ENCODE measurements at regions not wholly inside any gene's neighbourhood (a gene's known extent, or its start where the extent isn't known, plus 50 kb on each side); places are given as distances from the start of the nearest gene placed in this dataset.

DNA sequence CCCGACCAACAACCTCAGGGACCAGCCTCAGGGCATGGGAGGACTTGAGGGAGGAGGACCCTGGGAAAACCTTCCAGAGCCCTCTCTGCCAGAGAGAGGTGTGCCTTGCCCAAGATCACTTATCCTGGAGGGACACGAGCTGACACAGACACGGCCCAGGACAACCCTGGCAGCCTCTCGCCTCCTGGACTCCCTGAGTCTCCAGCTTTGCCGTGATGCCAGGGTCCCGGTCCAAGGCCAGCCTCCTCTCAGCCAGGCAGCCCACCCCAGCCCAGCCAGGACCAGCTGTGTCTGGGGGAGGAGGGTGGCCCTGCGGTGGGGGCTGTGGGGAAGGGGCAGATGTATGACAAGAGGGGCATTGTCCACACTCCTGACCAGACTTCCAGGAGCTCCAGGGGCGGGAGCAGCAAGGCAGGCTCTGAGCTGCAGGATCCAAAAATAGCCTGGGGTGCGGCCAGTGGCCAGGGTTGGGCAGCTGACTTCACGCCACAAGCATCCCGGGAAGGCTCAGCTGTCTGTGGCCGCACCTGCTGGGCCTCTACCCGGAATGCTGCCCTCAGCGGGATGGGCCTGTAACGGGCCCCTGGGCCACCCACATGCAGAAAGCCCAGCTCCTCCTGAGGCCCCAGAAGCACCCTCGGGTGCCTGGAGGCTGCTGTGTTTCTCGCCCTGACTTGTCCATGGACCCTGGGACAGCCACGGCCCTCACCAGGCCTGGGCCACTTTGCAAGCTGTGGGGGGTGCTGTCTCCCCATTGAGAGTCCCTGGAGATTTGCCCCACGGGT, 65.5 kb upstream of the GPC1 start:
- H3K27ac ChIP-seq = no peak overlapping the region
- TF ChIP-seq, protein P1, sequence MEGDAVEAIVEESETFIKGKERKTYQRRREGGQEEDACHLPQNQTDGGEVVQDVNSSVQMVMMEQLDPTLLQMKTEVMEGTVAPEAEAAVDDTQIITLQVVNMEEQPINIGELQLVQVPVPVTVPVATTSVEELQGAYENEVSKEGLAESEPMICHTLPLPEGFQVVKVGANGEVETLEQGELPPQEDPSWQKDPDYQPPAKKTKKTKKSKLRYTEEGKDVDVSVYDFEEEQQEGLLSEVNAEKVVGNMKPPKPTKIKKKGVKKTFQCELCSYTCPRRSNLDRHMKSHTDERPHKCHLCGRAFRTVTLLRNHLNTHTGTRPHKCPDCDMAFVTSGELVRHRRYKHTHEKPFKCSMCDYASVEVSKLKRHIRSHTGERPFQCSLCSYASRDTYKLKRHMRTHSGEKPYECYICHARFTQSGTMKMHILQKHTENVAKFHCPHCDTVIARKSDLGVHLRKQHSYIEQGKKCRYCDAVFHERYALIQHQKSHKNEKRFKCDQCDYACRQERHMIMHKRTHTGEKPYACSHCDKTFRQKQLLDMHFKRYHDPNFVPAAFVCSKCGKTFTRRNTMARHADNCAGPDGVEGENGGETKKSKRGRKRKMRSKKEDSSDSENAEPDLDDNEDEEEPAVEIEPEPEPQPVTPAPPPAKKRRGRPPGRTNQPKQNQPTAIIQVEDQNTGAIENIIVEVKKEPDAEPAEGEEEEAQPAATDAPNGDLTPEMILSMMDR (IDR thresholded peaks at IDR 0.05) = no peak
- no peak for TF ChIP-seq ZFX (IDR thresholded peaks at IDR 0.05; ENCODE audit: borderline replicate concordance)

DNA sequence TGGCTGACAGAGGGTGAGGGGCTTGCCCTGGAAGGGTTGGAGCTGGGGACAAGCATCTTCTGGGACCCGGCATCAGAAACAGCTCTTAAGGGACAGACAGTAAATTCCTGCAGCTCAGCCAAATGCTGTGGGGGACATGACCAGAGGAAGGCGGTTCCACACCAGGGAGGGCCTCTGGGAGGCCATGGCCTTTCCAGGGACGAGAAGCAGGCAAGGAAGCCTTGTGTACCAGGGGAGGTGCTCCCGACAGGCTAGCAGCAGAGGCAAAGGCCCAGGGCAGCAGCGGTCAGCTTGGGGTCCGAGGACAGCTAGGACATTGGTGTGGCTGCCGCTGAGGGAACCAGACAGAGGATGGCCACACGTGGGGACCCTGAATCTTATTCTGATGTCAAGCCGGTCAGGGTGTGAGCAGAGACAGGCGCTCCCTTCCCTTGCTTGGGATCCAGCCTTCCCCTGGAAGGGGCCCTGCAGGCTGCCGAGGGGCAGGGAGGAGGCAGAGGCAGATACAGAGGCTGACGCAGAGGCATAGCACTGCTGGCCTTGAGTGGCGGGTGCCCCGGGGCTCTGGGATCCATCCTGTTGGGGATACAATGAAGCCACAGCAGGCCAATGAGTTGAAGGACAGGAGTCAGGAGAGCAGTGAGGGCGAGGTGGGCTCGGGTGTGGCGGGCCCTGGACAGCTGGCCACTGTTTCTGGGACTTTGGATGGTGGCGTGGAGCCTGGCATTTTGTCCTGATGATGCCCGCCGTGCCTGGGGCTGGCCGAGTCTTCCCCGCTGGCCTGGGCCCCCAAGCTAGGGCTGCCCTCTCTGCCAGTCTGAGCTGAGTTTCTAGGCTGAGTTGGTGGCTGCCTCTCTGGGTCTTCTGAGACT, 64.1 kb upstream of the GPC1 start:
- H3K27ac ChIP-seq = no peak overlapping the region
- TF ChIP-seq, protein P1 (IDR thresholded peaks at IDR 0.05) = no peak
- TF ChIP-seq ZFX (IDR thresholded peaks at IDR 0.05; ENCODE audit: borderline replicate concordance) = no peak

DNA sequence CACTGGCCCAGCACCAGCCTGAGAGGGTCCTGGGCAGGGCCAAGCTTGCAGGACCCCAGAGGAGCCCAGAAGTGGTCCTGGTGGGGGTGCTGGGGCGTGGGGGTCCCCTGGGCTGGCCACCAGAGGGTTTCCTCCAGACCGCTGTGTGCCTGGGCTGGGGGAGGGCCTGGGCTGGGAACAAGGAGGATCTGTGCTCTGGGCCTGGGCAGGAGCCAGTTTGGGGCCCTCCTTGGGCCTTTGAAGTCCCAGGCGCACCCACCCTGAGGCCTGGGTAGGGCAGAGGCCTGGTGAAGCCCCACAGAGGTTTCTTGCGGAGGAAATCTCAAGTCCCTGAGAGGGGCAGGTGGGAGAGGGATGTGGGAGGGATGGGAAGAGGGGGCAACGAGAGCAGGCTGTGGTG, 63.4 kb upstream of the GPC1 start:
- no peak for TF ChIP-seq ZFX (IDR thresholded peaks at IDR 0.05; ENCODE audit: borderline replicate concordance)
- TF ChIP-seq, protein P1 (IDR thresholded peaks at IDR 0.05) = no peak
- no peak overlapping the region for H3K27ac ChIP-seq

DNA sequence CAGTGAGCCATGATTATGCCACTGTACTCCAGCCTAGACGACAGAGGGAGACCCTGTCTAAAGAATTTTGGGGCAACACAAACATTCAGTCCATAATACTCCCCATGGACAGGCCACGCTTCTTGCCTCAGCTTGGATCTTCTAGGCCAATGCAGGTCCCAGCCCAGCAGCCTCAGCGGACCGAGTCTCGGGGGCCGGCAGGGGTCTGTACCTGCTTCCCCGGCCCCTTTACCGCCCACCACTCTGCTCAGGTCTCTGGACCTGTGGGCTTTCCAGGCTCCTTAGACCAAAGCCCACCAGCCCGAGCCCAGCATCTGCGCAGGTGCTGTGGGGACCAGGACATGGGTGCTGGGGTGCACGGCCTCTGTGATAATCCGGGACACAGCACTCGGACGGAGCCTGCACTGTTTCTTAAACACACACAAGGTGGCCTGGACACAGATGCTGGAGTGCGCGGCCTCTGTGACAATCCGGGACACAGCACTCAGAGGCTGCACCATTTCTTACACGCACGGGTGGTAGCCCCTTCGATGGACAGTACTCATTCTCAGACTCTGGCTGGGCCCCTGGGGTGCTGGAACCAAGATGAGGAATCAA, 62.1 kb upstream of the GPC1 start:
- H3K27ac ChIP-seq = no peak overlapping the region
- TF ChIP-seq, protein P1 (IDR thresholded peaks at IDR 0.05) = no peak
- TF ChIP-seq ZFX (IDR thresholded peaks at IDR 0.05; ENCODE audit: borderline replicate concordance) = no peak

DNA sequence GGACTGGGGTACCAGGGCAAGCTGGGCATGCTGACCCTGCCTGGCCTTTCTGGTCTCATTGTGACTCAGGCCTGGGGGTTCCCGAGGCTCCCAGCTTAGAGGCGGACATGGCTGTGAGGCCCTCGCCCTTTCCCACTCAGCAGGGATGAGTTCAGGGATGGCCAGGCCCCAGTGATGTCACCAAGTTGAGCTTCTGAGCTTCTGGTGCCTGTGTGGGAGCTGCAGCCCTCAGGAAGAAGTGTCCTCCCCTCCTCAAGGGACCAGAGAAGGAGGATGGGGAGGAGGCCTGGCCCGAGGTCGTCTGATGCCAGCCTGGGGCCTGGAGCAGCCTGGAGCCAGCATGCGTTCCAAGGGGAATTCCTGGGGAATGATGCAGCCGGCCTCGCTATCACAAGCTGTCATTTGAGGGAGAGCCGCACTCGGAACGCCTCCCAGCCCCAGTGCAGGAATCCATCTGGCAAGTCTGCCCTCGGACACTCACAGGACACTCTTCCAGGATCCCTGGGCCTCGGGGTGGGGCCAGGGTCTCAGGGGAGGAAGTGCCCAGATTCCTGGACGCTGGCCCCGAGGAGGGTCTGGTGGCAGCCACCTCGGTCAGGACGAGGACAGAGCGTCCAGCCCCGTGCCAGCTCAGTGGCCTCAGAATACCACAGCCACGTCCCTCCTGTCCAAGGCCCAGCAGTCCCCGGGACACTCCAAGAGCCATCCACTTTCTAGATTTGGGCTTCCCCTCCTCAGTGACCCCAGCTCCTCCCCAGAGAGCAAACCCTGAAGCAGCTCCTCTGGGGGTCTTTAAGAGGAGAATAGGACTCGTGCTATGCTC, 61.2 kb upstream of the GPC1 start:
- TF ChIP-seq, protein P1 (IDR thresholded peaks at IDR 0.05) = no peak
- no peak for TF ChIP-seq ZFX (IDR thresholded peaks at IDR 0.05; ENCODE audit: borderline replicate concordance)
- no peak overlapping the region for H3K27ac ChIP-seq

DNA sequence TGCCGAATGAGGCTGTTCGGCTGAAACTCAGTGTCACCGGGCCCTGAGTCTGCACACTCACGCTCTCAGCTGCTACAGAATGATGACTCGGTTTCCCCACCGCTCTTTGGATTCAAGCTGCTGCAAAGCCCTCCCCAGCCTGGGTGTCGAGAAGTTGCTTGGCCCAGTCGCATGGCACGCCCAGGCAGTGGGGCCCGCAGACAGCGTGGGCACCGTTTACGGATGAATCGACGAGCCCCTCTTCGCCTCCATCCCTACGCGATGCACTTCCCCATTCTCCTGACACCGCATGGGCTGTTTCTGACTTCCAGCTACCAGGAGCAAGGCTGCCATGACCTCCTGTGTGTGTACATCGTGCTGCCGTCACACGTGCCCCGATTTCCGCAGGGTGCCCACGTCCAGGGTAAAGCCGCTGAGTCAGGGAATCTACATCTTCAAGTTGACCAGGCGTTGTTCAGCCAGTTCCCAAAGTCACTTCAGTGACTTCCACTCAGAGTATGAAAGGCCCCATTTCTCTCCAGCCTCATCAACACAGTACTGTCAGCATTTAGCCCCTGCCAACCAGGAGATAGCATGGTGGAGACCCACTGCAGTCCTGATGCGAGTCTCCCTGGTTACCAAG, 60.3 kb upstream of the GPC1 start:
- TF ChIP-seq, protein P1 (IDR thresholded peaks at IDR 0.05) = no peak
- TF ChIP-seq ZFX (IDR thresholded peaks at IDR 0.05; ENCODE audit: borderline replicate concordance) = no peak
- no peak overlapping the region for H3K27ac ChIP-seq

Data from 22Rv1 (cell line).